Lung (tissue), 11 donors: ENCODE measurements at regions not wholly inside any gene's neighbourhood (a gene's known extent, or its start where the extent isn't known, plus 50 kb on each side); places are given as distances from the start of the nearest gene placed in this dataset.

Source experiments
- ATAC-seq: fragments of 200-7000 bp; cut with Tn5 transposase; one replicate; pipeline ENCODE4 v1.9.1; 2020; ENCODE audit warnings: moderate number of reproducible peaks; ENCODE audit not compliant: insufficient read depth, low FRiP score
- DNase-seq, 3 donors: peaks; one replicate each; pipeline ENCODE4 v3.0.0-alpha.2; 2013 to 2017
- H3K27ac ChIP-seq, 2 donors: one replicate each; pipeline ENCODE4 v1.5.1; 2013; ENCODE audit warnings: mild to moderate bottlenecking in 2 of 2, moderate library complexity in 2 of 2, control low read depth in 1 of 2, inconsistent platforms in 1 of 2, low read depth in 1 of 2, low read length in 1 of 2
- H3K27me3 ChIP-seq, 3 donors: one replicate each; pipeline ENCODE4 v1.5.1; 2013; ENCODE audit warnings: low read length in 2 of 3; ENCODE audit not compliant: control insufficient read depth in 3 of 3, insufficient read depth in 3 of 3
- H3K36me3 ChIP-seq, 4 donors: one replicate each; pipeline ENCODE4 v1.5.1; 2013; ENCODE audit warnings: low read length in 4 of 4, mild to moderate bottlenecking in 1 of 4, moderate library complexity in 1 of 4; ENCODE audit not compliant: control insufficient read depth in 4 of 4, insufficient read depth in 4 of 4
- H3K4me1 ChIP-seq, 5 donors: one replicate each; pipeline ENCODE4 v1.5.1; 2013; ENCODE audit warnings: low read length in 5 of 5, mild to moderate bottlenecking in 2 of 5, moderate library complexity in 1 of 5; ENCODE audit not compliant: control insufficient read depth in 5 of 5, insufficient read depth in 5 of 5
- H3K4me3 ChIP-seq: one replicate; pipeline ENCODE4 v1.5.1; 2013; ENCODE audit warnings: mild to moderate bottlenecking, control low read depth, moderate library complexity
- H3K9ac ChIP-seq, 2 donors: one replicate each; pipeline ENCODE4 v1.5.1; 2013; ENCODE audit warnings: low read length in 2 of 2, control low read depth in 1 of 2; ENCODE audit not compliant: insufficient read depth in 1 of 2
- H3K9me3 ChIP-seq, 4 donors: one replicate each; pipeline ENCODE4 v1.5.1; 2013; ENCODE audit warnings: low read length in 3 of 4, mild to moderate bottlenecking in 1 of 4, moderate library complexity in 1 of 4; ENCODE audit not compliant: control insufficient read depth in 4 of 4, insufficient read depth in 3 of 4
- CTCF ChIP-seq: IDR thresholded peaks from 2 replicates; pipeline ENCODE4 v1.5.1; 2012; ENCODE audit warnings: mild to moderate bottlenecking; ENCODE audit errors: control extremely low read depth, extremely low read depth
- WGBS, 2 donors: extraction: QIAGEN DNeasy Blood & Tissue Kit; methylation state at CpG; one replicate each; pipeline ENCODE4 v1.1.7; 2013; 5-methylcytosine and 5-hydroxymethylcytosine counted together
- donor health status: control.
- donor health status: control.
- donor health status: Bipolar disorder and iron deficiency.
- donor health status: healthy.
- donor health status: DM: yes; HTN: yes; CAD: no.

- DNase-seq: no peak
Measured at GRCh38 chr4:96471956-96472867, 632.3 kb downstream of the PDHA2 start.

GRCh38 chr4:96473246-96473645 lies 633.4 kb downstream of the PDHA2 start:
- Histone ChIP-seq H3K4me1 (no peaks in the 10 kb centered on the region), H3K27ac (no peak overlapping the region), H3K27me3 (no peaks in the 10 kb centered on the region), H3K36me3 (no peaks in the 10 kb centered on the region), H3K9me3 (peaks cover 0 to 6% (median 1%) of the 10 kb centered on the region in 4 donors), H3K9ac (no peak overlapping the region), H3K4me3 (no peak overlapping the region)
- DNase-seq: no peak
- ATAC-seq: no peak
- 63 to 74% methylated on average over 1 of the region's 1 CpG for WGBS, 2 donors
- TF ChIP-seq CTCF: no peak

More at GRCh38 chr4:96471956-96472867, 632.3 kb downstream of the PDHA2 start:
- H3K4me1 ChIP-seq: no peaks in the 10 kb centered on the region
- no peaks in the 10 kb centered on the region for H3K36me3 ChIP-seq
- no peak overlapping the region for H3K4me3 ChIP-seq
- H3K27ac ChIP-seq: no peak overlapping the region
- peaks cover 0 to 5% (median 0%) of the 10 kb centered on the region in 3 donors for H3K27me3 ChIP-seq
- TF ChIP-seq CTCF: no peak
- no peak overlapping the region for H3K9ac ChIP-seq
- peaks cover 0 to 7% (median 1%) of the 10 kb centered on the region in 4 donors for H3K9me3 ChIP-seq
- no peak for ATAC-seq

GRCh38 chr4:96483308-96484030 lies 643.6 kb downstream of the PDHA2 start:
- 78 to 80% methylated on average over 4 of the region's 4 CpGs for WGBS, 2 donors
- Histone ChIP-seq H3K9me3 (peaks cover 0 to 17% (median 0%) of the 10 kb centered on the region in 4 donors), H3K4me1 (no peaks in the 10 kb centered on the region), H3K36me3 (no peaks in the 10 kb centered on the region), H3K9ac (no peak overlapping the region), H3K27me3 (peaks cover 0 to 7% (median 0%) of the 10 kb centered on the region in 3 donors), H3K4me3 (no peak overlapping the region), H3K27ac (no peak overlapping the region)
- no peak for DNase-seq
- TF ChIP-seq CTCF: no peak
- no peak for ATAC-seq
